Central memory CD8-positive, alpha-beta T cell (primary cell): ENCODE measurements at regions not wholly inside any gene's neighbourhood (a gene's known extent, or its start where the extent isn't known, plus 50 kb on each side); places are given as distances from the start of the nearest gene placed in this dataset.
"Not testable (repeated sequence)": the region's sequence is repeated elsewhere in the genome, so short reads cannot be mapped to it uniquely, and the experiment has no call there.

Source experiments
- ATAC-seq: fragments of 150-1000 bp; cut with Tn5 transposase; replicated peaks from 2 replicates; pipeline ENCODE4 v1.10.0; 2022; ENCODE audit warnings: mild to moderate bottlenecking, moderate FRiP score, moderate number of reproducible peaks; ENCODE audit not compliant: poor library complexity, severe bottlenecking; ENCODE audit errors: extremely low read depth
- DNase-seq, 2 donors: peaks; one replicate each; pipeline ENCODE4 v3.0.0; 2021; ENCODE audit warnings: low spot score in 2 of 2
- H3K27ac Mint-ChIP-seq: one replicate; pipeline ENCODE4 v1.8.0; 2022; ENCODE audit warnings: low read depth, mild to moderate bottlenecking, moderate library complexity, mixed read lengths
- H3K27me3 Mint-ChIP-seq: one replicate; pipeline ENCODE4 v1.8.0; 2022; ENCODE audit warnings: mixed read lengths
- H3K36me3 Mint-ChIP-seq: one replicate; pipeline ENCODE4 v1.8.0; 2022; ENCODE audit warnings: mild to moderate bottlenecking, moderate library complexity, mixed read lengths; ENCODE audit not compliant: insufficient read depth
- H3K4me1 Mint-ChIP-seq: one replicate; pipeline ENCODE4 v1.8.0; 2022; ENCODE audit warnings: mixed read lengths
- H3K4me3 Mint-ChIP-seq: one replicate; pipeline ENCODE4 v1.8.0; 2022; ENCODE audit warnings: mild to moderate bottlenecking, moderate library complexity, mixed read lengths
- H3K9me3 Mint-ChIP-seq: one replicate; pipeline ENCODE4 v1.8.0; 2022; ENCODE audit warnings: mixed read lengths

GRCh38 chr16:73949574-73950320 lies 346.9 kb upstream of the PSMD7 start:
- Mint-ChIP-seq H3K36me3 (no peaks in the 10 kb centered on the region), H3K4me3 (no peak overlapping the region), H3K27me3 (no peaks in the 10 kb centered on the region), H3K4me1 (no peaks in the 10 kb centered on the region), H3K27ac (no peak overlapping the region), H3K9me3 (no peaks in the 10 kb centered on the region)
- ATAC-seq (no peak), DNase-seq (no peak)

- DNase-seq (no peak), ATAC-seq (no peak)
- H3K4me1 Mint-ChIP-seq, result no peaks in the 10 kb centered on the region
- H3K9me3 Mint-ChIP-seq, result no peaks in the 10 kb centered on the region
- no peak overlapping the region for H3K27ac Mint-ChIP-seq
- no peaks in the 10 kb centered on the region for H3K27me3 Mint-ChIP-seq
- H3K36me3 Mint-ChIP-seq, result no peaks in the 10 kb centered on the region
- H3K4me3 Mint-ChIP-seq, result no peak overlapping the region
These were observed 351.0 kb upstream of the PSMD7 start for GRCh38 chr16:73945631-73946030.

GRCh38 chr16:73943184-73943583 lies 353.4 kb upstream of the PSMD7 start:
- ATAC-seq, DNase-seq, H3K9me3 Mint-ChIP-seq, H3K4me1 Mint-ChIP-seq, H3K36me3 Mint-ChIP-seq, H3K4me3 Mint-ChIP-seq, H3K27me3 Mint-ChIP-seq, H3K27ac Mint-ChIP-seq: not testable (repeated sequence)

- H3K4me3 Mint-ChIP-seq, DNase-seq, H3K9me3 Mint-ChIP-seq, ATAC-seq, H3K4me1 Mint-ChIP-seq, H3K27me3 Mint-ChIP-seq, H3K27ac Mint-ChIP-seq, H3K36me3 Mint-ChIP-seq: not testable (repeated sequence)
These were observed 355.8 kb upstream of the PSMD7 start for GRCh38 chr16:73940786-73941185.

GRCh38 chr16:73923951-73924350 lies 372.7 kb upstream of the PSMD7 start:
- Mint-ChIP-seq H3K36me3 (no peaks in the 10 kb centered on the region), H3K27me3 (no peaks in the 10 kb centered on the region), H3K4me1 (no peaks in the 10 kb centered on the region), H3K27ac (no peak overlapping the region), H3K9me3 (peaks cover 22% of the 10 kb centered on the region), H3K4me3 (no peak overlapping the region)
- ATAC-seq (no peak), DNase-seq (no peak)

- no peak overlapping the region for H3K4me3 Mint-ChIP-seq
- peaks cover 9% of the 10 kb centered on the region for H3K9me3 Mint-ChIP-seq
- H3K27me3 Mint-ChIP-seq, result no peaks in the 10 kb centered on the region
- no peak overlapping the region for H3K27ac Mint-ChIP-seq
- H3K4me1 Mint-ChIP-seq, result no peaks in the 10 kb centered on the region
- no peaks in the 10 kb centered on the region for H3K36me3 Mint-ChIP-seq
- DNase-seq, result no peak
- no peak for ATAC-seq
These were observed 375.3 kb upstream of the PSMD7 start for GRCh38 chr16:73921295-73921694.

GRCh38 chr16:73916829-73917594 lies 379.6 kb upstream of the PSMD7 start:
- H3K4me1 Mint-ChIP-seq, result no peaks in the 10 kb centered on the region
- H3K36me3 Mint-ChIP-seq, result no peaks in the 10 kb centered on the region

GRCh38 chr16:73915935-73916334 lies 380.7 kb upstream of the PSMD7 start:
- H3K4me1 Mint-ChIP-seq, result no peaks in the 10 kb centered on the region
- peaks cover 8% of the 10 kb centered on the region for H3K9me3 Mint-ChIP-seq
- no peaks in the 10 kb centered on the region for H3K36me3 Mint-ChIP-seq
- no peaks in the 10 kb centered on the region for H3K27me3 Mint-ChIP-seq
- H3K27ac Mint-ChIP-seq, result no peak overlapping the region
- ATAC-seq (no peak), DNase-seq (no peak)
- H3K4me3 Mint-ChIP-seq, result no peak overlapping the region

More at GRCh38 chr16:73916829-73917594, 379.6 kb upstream of the PSMD7 start:
- no peak overlapping the region for H3K4me3 Mint-ChIP-seq
- no peak overlapping the region for H3K27ac Mint-ChIP-seq
- DNase-seq (no peak), ATAC-seq (no peak)
- peaks cover 9% of the 10 kb centered on the region for H3K9me3 Mint-ChIP-seq
- no peaks in the 10 kb centered on the region for H3K27me3 Mint-ChIP-seq

GRCh38 chr16:73915140-73915539 lies 381.5 kb upstream of the PSMD7 start:
- Mint-ChIP-seq H3K4me1 (no peaks in the 10 kb centered on the region), H3K27me3 (no peaks in the 10 kb centered on the region), H3K4me3 (no peak overlapping the region), H3K36me3 (no peaks in the 10 kb centered on the region), H3K9me3 (peaks cover under 1% of the 10 kb centered on the region), H3K27ac (no peak overlapping the region)
- DNase-seq (no peak), ATAC-seq (no peak)

GRCh38 chr16:73912850-73913249 lies 383.8 kb upstream of the PSMD7 start:
- Mint-ChIP-seq H3K9me3 (no peaks in the 10 kb centered on the region), H3K27me3 (no peaks in the 10 kb centered on the region), H3K4me3 (no peak overlapping the region), H3K36me3 (no peaks in the 10 kb centered on the region), H3K4me1 (no peaks in the 10 kb centered on the region), H3K27ac (no peak overlapping the region)
- DNase-seq, result no peak
- ATAC-seq, result no peak

- H3K27ac Mint-ChIP-seq, result no peak overlapping the region
- no peaks in the 10 kb centered on the region for H3K27me3 Mint-ChIP-seq
- no peak for ATAC-seq
- no peaks in the 10 kb centered on the region for H3K4me1 Mint-ChIP-seq
- DNase-seq, result no peak
- no peak overlapping the region for H3K4me3 Mint-ChIP-seq
- H3K9me3 Mint-ChIP-seq, result no peaks in the 10 kb centered on the region
- H3K36me3 Mint-ChIP-seq, result no peaks in the 10 kb centered on the region
These were observed 384.3 kb upstream of the PSMD7 start for GRCh38 chr16:73912281-73912680.

GRCh38 chr16:73909529-73910035 lies 387.0 kb upstream of the PSMD7 start:
- ATAC-seq (no peak), DNase-seq (no peak)
- H3K36me3 Mint-ChIP-seq, result no peaks in the 10 kb centered on the region
- no peak overlapping the region for H3K27ac Mint-ChIP-seq
- no peaks in the 10 kb centered on the region for H3K4me1 Mint-ChIP-seq
- no peaks in the 10 kb centered on the region for H3K9me3 Mint-ChIP-seq
- no peak overlapping the region for H3K4me3 Mint-ChIP-seq
- no peaks in the 10 kb centered on the region for H3K27me3 Mint-ChIP-seq

- H3K36me3 Mint-ChIP-seq, result no peaks in the 10 kb centered on the region
- no peak for DNase-seq
- H3K4me1 Mint-ChIP-seq, result no peaks in the 10 kb centered on the region
- peaks cover 14% of the 10 kb centered on the region for H3K9me3 Mint-ChIP-seq
- H3K27me3 Mint-ChIP-seq, result peaks cover 34% of the 10 kb centered on the region
- no peak overlapping the region for H3K4me3 Mint-ChIP-seq
- H3K27ac Mint-ChIP-seq, result no peak overlapping the region
- ATAC-seq, result no peak
These were observed 405.5 kb upstream of the PSMD7 start for GRCh38 chr16:73891129-73891542.
